ENCODE measurements at regions not wholly inside any gene's neighbourhood (a gene's known extent, or its start where the extent isn't known, plus 50 kb on each side); places are given as distances from the start of the nearest gene placed in this dataset.

GRCh38 chr7:45992826-45993225, 71.8 kb upstream of the IGFBP3 start:
- TF ChIP-seq EZH2phosphoT487 (IDR thresholded peaks at IDR 0.05; ENCODE audit: borderline replicate concordance) (no peak), CTCF (conservative IDR thresholded peaks at IDR 0.05; ENCODE audit: low read length) (no peak)
